GM12872 (cell line): ENCODE measurements at regions not wholly inside any gene's neighbourhood (a gene's known extent, or its start where the extent isn't known, plus 50 kb on each side); places are given as distances from the start of the nearest gene placed in this dataset.

Source experiments
- CTCF ChIP-seq: IDR thresholded peaks from 3 replicates; pipeline ENCODE4 v1.5.1; 2011; ENCODE audit warnings: low read depth, mild to moderate bottlenecking, low read length, moderate library complexity; ENCODE audit not compliant: insufficient read depth

DNA sequence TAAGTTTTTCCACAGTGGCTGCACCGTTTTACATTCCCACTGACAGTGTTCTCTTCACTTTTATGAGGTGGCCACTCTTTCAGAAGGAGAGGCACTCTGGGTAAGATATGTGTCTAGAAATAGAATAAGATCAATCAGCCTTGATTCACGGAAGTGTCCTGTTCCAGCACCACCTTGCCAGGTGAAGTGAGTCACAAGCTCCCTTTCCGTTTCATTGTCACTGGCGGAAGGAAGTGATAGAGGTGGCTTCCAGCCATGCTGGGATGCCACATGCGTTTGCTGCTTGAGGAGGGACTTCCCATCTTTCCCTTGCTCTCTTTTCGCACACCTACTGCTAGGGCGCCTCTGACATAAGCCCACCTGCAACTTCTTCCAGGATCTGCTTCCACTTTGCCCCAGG is 217.1 kb downstream of the PIK3R1 start:
- no peak for TF ChIP-seq CTCF

GRCh38 chr5:68433526-68433922 is 218.0 kb downstream of the PIK3R1 start:
- TF ChIP-seq CTCF: no peak

- no peak for TF ChIP-seq CTCF
Observed at GRCh38 chr5:68433923-68434879, 218.6 kb downstream of the PIK3R1 start.

DNA sequence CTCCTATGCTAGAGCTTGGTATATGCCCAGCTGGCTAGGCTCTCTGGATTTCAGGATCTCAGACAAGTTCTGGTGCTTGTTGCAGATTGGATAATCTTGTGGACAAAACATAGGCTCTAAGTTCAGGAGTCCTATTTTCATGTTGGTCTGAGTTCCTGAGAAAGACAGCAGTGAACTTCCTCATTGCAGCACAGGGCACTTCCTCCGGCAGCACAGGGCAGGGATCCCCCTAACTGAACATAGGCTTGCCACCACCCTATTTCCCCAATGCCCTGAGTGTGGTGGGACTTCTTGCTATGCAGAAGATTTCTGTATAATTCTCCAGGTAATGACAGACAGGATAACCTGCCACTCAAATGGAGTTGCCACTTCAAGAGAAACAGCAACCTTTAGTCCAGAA is 220.1 kb downstream of the PIK3R1 start:
- TF ChIP-seq CTCF: no peak

DNA sequence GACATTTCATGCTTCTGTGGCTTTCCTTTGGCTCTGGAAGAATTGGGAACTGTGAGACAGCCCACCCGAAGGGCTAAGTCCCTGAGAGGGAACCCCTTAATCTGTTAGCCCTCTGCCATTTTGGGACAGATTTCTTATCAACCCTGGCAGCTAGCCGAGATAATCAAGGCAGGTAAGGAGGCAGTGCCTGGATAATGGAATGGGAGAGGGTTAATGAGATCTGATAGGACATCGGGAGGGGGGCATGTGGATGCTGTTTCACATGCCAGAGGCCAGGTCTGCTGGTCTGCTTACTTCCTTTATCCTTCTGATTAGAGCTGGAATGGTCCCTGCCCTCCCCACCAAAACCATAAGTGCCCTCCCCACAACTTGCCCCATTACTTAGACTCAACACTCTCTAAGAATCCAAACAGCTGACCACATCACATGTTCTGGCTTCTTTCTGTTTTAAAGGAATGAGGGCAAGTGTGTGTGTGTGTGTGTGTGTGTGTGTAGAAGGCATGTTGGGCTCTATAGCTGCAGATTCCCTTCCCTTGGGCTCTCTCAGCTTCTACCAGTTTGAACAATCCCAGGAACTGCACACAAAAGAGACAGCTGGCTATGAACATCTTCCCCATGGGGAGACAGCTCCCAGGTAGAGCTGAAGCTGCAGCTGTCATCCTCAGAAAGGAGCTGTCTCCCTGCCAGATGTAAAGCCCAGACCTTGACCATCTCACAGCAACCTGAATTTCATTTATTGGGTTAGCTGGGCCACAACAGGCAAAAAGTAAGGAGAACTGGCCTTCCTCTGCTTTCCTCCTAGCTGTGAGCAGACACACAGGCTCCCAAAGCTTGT is 221.3 kb downstream of the PIK3R1 start:
- TF ChIP-seq CTCF: no peak

DNA sequence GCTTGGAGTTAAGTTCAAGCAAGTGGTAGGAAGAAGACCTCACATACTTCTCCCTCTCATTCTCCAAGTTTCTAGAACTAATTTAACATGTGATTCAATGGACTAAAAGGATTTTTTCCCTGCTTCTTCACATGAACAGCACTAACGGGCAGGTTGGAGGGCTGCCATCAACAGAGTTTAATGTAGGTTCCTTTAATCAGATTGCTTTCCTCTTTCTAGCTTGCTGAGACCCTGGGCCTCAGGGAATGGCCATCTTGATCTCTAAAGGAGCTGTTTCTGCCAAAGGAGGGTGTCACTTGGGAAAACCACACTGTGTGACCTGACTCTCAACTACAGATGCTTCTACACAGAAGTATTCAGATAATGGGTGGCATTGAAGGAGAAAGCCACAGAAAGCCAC is 223.3 kb downstream of the PIK3R1 start:
- no peak for TF ChIP-seq CTCF

GRCh38 chr5:68440245-68440644 is 224.7 kb downstream of the PIK3R1 start:
- TF ChIP-seq CTCF: no peak
